HK-2 (cell line): ENCODE measurements at regions not wholly inside any gene's neighbourhood (a gene's known extent, or its start where the extent isn't known, plus 50 kb on each side); places are given as distances from the start of the nearest gene placed in this dataset.
"Not testable (repeated sequence)": the region's sequence is repeated elsewhere in the genome, so short reads cannot be mapped to it uniquely, and the experiment has no call there.

Experiments used
- DNase-seq: peaks from one replicate; pipeline ENCODE4 v3.0.0-alpha.2; 2018; ENCODE audit not compliant: unreplicated experiment

- DNase-seq, result no peak
Observed at GRCh38 chr12:84135586-84136279, 776.9 kb downstream of the SLC6A15 start.

DNA sequence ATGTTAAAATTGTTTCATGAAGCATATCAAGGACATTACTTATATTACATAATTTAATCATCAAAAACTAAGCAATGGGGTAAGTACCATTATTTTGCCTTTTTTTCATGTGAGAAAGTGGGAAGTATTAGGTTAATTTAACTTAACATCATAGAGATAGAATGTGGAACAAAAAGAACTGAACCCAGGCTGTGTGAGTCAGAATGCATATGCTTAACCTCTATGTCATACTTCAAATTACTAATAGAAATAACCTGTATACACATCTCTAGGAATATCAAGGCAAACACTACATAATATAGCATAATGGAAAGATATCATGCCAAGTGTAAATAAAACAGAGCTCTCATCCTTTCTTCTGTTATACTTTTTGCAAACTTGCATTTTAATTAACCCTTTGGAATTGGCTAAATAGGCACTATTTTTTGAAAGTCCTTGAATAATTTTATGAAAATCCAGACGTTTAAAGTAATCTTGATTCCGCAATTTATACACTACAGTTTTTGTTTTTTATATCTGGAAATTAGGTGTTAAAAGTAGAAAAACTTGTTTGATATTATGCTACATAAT lies 777.7 kb downstream of the SLC6A15 start:
- no peak for DNase-seq

- DNase-seq, result no peak
Observed at GRCh38 chr12:84131076-84131475, 781.5 kb downstream of the SLC6A15 start.

DNA sequence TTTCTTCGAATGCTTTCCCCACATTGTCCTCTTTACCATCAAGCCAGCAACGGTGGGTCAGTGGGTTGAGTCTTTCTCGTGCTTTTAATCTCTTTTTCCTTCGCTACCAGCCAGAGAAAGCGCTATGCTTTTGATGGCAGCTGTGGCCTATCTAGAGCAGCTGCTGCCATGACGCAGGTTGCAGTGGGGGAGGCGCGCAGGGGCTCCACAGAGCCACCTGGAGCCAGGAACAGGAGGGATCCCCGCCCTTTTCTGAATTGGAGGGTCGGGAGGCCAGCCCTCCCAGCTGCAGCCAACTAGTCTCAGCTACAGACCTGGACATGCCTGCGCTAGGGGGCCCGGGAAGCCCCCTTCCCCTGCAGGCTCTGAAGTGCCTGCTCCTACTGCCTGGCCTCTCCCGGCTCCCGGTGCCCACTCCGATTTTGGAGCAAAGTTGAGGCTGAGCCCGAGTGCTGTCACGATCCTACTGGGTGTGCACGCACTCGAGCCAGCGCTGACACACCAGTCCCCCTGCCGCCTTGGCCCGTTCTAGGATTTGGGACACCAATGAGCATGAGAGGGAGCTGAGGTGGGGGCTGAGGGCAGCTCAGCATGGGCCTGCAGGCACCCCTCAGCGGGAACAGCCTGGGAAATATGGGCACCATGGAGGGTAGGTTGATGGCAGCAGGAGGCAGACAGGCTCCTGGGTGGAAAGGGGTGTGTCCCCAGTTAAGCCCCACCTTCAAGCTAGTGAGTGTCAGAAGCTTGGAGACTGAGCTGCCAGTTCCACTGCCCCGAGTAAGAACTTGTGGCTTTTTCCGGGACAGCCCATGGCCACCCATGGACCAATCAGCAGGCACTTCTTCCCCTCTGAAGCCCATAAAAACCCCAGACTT lies 784.2 kb downstream of the SLC6A15 start:
- DNase-seq, result no peak

GRCh38 chr12:84124211-84124610 lies 788.4 kb downstream of the SLC6A15 start:
- DNase-seq, result no peak

- no peak for DNase-seq
Observed at GRCh38 chr12:84117190-84117589, 795.4 kb downstream of the SLC6A15 start.

DNA sequence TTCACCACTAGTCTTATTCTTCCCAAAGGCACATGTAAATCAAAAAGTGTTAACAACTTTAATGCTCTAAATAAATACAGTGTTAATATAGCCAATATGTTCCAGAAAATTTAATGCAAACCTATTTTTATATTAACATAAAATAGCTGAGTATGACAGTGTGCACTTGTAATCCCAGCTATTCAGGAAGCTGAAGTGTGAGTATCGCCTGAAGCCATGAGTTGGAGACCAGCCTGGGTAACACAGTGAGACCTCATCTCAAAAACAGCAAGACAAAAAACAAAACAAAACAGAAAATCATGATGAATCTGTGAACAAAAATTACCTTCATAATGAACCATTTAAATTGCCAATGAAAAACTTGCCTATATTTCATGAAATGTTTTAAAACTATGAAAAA lies 798.9 kb downstream of the SLC6A15 start:
- no peak for DNase-seq

GRCh38 chr12:84103886-84104285 lies 808.7 kb downstream of the SLC6A15 start:
- DNase-seq, result not testable (repeated sequence)

GRCh38 chr12:84101963-84102362 lies 810.6 kb downstream of the SLC6A15 start:
- DNase-seq, result not testable (repeated sequence)

DNA sequence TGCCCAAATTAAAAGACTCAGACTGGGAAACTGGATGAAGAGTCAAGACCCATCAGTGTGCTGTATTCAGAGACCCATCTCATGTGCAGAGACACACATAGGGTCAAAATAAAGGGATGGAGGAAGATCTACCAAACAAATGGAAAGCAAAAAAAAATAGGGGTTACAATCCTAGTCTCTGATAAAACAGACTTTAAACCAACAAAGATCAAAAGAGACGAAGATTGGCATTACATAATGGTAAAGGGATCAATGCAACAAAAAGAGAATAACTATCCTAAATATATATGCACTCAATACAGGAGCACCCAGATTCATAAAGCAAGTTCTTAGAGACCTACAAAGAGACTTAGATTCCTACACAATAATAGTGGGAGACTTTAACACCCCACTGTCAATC lies 813.0 kb downstream of the SLC6A15 start:
- DNase-seq, result not testable (repeated sequence)

DNA sequence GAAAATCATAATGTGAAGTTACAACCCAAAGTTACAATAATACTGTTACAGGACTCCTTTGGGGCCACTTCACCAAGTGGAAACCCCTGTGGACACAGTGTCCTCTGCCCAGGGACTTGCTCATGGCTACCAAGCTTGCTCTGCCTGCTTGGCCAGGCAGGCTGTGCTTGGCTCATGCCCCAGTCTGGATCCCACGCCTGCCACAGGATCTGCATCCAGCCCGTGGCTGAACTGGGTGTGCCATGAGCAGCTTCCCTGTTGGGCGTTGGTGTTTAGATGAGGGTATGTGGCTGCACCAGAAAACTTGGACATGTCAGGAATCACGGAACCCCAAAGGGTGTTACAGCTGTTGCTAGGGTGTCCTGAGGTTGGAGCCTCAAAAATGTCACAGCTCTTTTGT lies 820.9 kb downstream of the SLC6A15 start:
- no peak for DNase-seq

DNA sequence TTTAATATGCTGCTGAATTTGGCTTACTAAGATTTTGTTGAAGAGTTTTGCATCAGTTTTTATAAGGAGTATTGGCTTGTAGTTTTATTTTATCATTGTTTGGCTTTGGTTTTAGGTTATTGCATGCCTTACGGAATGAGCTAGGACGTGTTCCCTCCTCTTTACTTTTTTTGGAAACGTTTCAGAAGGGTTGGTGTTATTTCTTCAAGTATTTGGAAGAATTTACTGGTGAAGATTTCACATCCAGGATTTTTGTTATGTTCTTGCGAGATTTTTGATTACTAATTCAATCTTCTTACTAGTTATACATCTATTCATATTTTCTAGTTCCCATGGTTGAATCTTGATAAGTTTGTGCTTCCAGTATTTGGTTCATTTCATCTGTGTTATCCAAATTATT lies 823.2 kb downstream of the SLC6A15 start:
- no peak for DNase-seq

DNA sequence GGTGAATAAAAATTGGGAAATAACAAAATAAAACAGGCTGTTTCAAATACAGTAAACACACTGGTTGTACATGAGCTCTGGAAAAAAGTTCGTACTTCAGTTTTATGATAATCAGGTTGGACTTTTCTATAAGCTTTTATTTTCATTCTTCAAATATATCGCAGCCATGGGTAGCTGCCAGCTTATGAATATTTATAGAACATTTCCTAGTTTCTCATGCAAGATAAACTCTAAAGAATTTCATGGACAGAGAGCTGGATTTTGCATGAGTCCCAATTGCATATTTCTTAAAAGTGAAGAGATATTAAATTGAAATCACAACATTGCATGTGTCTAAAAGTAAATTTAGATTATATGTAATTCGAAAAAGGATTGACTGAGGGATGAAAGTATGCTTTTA lies 827.6 kb downstream of the SLC6A15 start:
- no peak for DNase-seq

DNA sequence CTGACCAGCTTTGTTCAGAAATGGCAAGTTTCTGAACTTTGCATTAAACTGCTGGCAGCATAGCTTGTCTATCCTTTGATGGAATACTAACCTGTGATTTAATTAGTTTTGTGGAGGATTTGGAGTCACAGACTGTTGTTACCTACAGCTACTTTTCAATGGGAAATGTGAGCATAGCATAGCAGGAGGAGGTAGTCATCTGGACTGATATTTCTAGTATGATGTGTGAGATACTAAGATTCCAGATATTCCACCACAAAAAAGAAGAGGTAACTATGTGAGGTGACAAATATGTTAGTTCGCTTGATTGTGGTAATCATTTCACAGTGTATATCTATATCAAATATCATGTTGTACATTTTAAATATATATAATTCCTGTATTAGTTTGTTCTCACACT lies 833.0 kb downstream of the SLC6A15 start:
- DNase-seq, result no peak

GRCh38 chr12:84077679-84078078 lies 834.9 kb downstream of the SLC6A15 start:
- DNase-seq, result no peak

- DNase-seq, result no peak
Observed at GRCh38 chr12:84075991-84076390, 836.6 kb downstream of the SLC6A15 start.

DNA sequence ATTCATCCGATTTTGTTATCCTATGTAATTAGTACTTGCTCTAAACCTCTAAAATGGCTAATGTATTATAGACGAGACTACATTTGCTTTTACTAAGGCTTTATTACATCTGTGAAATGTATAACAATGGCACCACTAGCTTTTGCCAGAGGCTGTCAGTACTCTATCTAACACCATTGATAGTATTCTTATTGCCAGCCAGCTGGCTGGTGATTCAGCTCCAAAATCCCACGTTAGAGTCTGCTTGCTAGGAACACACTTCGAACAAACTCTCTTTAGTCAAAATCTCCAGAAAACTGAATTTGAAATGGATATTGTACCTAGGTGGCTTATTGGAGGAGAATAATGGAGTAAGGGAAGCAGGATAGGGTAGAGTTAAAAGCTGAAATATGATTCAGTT lies 839.2 kb downstream of the SLC6A15 start:
- DNase-seq, result no peak

- no peak for DNase-seq
Observed at GRCh38 chr12:84072961-84073360, 839.6 kb downstream of the SLC6A15 start.

DNA sequence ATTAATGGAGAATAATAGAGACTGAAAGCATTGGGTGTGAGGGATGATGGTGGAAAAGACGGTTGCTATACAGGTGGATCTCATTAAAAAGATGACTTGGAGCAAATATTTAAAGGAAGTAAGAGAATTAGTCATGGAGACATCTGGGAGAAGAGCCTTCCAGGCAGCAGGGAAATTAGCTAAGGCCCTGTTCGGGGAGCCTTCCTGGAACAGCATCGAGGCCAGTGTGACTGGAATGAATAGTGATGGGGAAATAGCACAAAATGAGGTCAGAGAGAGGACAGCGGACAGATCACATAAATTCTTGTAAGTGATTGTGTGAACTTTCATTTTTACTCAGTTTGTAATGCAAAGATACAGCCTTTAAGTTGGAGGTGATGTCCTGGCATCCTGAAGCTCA lies 842.3 kb downstream of the SLC6A15 start:
- no peak for DNase-seq

DNA sequence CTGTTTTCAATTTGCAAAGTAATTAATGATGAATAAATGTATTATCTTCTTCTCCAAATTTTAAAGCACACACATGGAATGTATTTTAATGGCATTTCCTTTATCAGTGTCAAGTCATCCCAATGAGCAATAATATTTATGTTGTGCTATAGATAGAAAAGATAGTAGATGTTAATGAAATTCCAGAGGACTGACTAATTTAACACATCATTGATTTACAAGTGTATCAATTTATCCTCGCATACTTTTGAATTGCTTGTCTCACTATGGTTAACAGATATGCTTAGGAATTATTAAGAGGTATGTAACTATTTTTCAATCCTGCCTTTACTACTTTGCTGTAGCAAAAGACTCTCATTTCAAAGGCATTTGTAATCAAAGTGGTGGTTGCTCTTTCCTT lies 842.9 kb downstream of the SLC6A15 start:
- no peak for DNase-seq

GRCh38 chr12:84069198-84069597 lies 843.4 kb downstream of the SLC6A15 start:
- DNase-seq, result no peak

GRCh38 chr12:84058136-84058535 lies 854.5 kb downstream of the SLC6A15 start:
- DNase-seq, result no peak

GRCh38 chr12:84054811-84055210 lies 857.8 kb downstream of the SLC6A15 start:
- no peak for DNase-seq
